Upper lobe of left lung (tissue), 4 donors: ENCODE measurements at regions not wholly inside any gene's neighbourhood (a gene's known extent, or its start where the extent isn't known, plus 50 kb on each side); places are given as distances from the start of the nearest gene placed in this dataset.

Experiments
- CTCF ChIP-seq, 6 experiments: fragments of 450-650 bp in 4 of 6; fragments of 200-600 bp in 2 of 6; sonication (generic) in 2 of 6; IDR thresholded peaks; one replicate each; pipeline ENCODE4 v1.5.1; 2016 to 2019; ENCODE audit warnings: antibody characterized with exemption in 6 of 6
- POLR2A ChIP-seq, 4 donors: fragments of 450-650 bp; IDR thresholded peaks; one replicate each; pipeline ENCODE4 v1.5.1; 2016 to 2017; ENCODE audit warnings: antibody characterized with exemption in 4 of 4, mild to moderate bottlenecking in 2 of 4
- POLR2AphosphoS5 ChIP-seq, 2 donors: sonication (generic); formaldehyde crosslinking; IDR thresholded peaks; one replicate each; pipeline ENCODE4 v1.5.1; 2017; ENCODE audit warnings: antibody characterized with exemption in 2 of 2

- no peak for TF ChIP-seq POLR2A (IDR thresholded peaks at IDR 0.05)
- peak; percentile 54 to 82 (median 65) for TF ChIP-seq CTCF (IDR thresholded peaks at IDR 0.05)
- no peak for TF ChIP-seq POLR2AphosphoS5 (IDR thresholded peaks at IDR 0.05)
Measured at GRCh38 chr4:81351654-81352445, 119.9 kb downstream of the RASGEF1B start.
